ENCODE measurements at regions not wholly inside any gene's neighbourhood (a gene's known extent, or its start where the extent isn't known, plus 50 kb on each side); places are given as distances from the start of the nearest gene placed in this dataset.

GRCh38 chr6:164020142-164020541, 605.6 kb downstream of the QKI start:
- TF ChIP-seq CTCF (IDR thresholded peaks at IDR 0.05; ENCODE audit: low read depth, low read length) (no peak), EZH2phosphoT487 (IDR thresholded peaks at IDR 0.05; ENCODE audit: low read depth) (no peak)
